K562 (cell line): ENCODE measurements at regions not wholly inside any gene's neighbourhood (a gene's known extent, or its start where the extent isn't known, plus 50 kb on each side); places are given as distances from the start of the nearest gene placed in this dataset.

Experiments used
- ATAC-seq: fragments of 200-7000 bp; cut with Tn5 transposase; 3 replicates; pipeline ENCODE4 v1.9.1; 2020; ENCODE audit warnings: moderate library complexity
- BruUV-seq: library from RNA; stranded (reverse); fragments of 400-500 nt; replicated peaks from 2 replicates; lab custom pipeline; 2021; lab: Mats Ljungman, UMichigan
- CTCF ChIA-PET: fragments of 300-600 bp; formaldehyde crosslinking; extraction: SDS; loops from one replicate; lab custom pipeline; 2021; ENCODE audit warnings: low intra/inter-chr PET ratio; lab: Yijun Ruan, JAX
- POLR2A ChIA-PET: fragments of 300-600, 350-650 bp; sonication (Branson Sonifier 250); formaldehyde crosslinking; extraction: SDS; loops from one replicate; lab custom pipeline; 2021; ENCODE audit warnings: antibody characterized with exemption, inconsistent platforms; lab: Yijun Ruan, JAX
- DNase-seq, 4 experiments: peaks; one replicate each; pipeline versions ENCODE4 v3.0.0 to v3.0.0-alpha.2; 2011 to 2018; ENCODE audit warnings: low spot score in 3 of 4, mixed read lengths in 3 of 4; ENCODE audit errors: extremely low read depth in 1 of 4
- FAIRE-seq: peaks from 2 replicates; lab custom pipeline; 2011; peaks lifted over from hg19 to GRCh38; lab: Jason Lieb, UNC
- H2AFZ ChIP-seq: 2 replicates; pipeline ENCODE4 v1.6.0; 2011; ENCODE audit warnings: low read depth, low read length, control low read depth, inconsistent platforms
- H3K27ac ChIP-seq: fragments of 200-600 bp; 3 replicates; pipeline ENCODE4 v1.8.0; 2011; ENCODE audit warnings: low read depth, mild to moderate bottlenecking, control low read depth, inconsistent platforms, low read length, moderate library complexity, mixed read lengths; ENCODE audit errors: extremely low read depth
- H3K27me3 ChIP-seq, 2 experiments: fragments of 300-600 bp in 1 of 2; 2 replicates in 1 of 2; 3 replicates in 1 of 2; pipeline versions ENCODE4 v1.6.0 to v1.8.0; 2011; ENCODE audit warnings: inconsistent platforms in 2 of 2, low read length in 2 of 2, mild to moderate bottlenecking in 1 of 2, mixed read lengths in 1 of 2, moderate library complexity in 1 of 2; ENCODE audit not compliant: control insufficient read depth in 2 of 2, insufficient read depth in 2 of 2
- H3K36me3 ChIP-seq: fragments of 300-600 bp; 3 replicates; pipeline ENCODE4 v1.8.0; 2011; ENCODE audit warnings: mild to moderate bottlenecking, low read length, inconsistent platforms; ENCODE audit not compliant: control insufficient read depth, insufficient read depth
- H3K4me1 ChIP-seq, 2 experiments: fragments of 200-600 bp in 1 of 2; replicated peaks in 1 of 2; 2 replicates in 1 of 2; 3 replicates in 1 of 2; pipeline versions ENCODE4 v1.5.1 to v1.8.0; 2011; ENCODE audit warnings: inconsistent platforms in 2 of 2, low read length in 2 of 2, mild to moderate bottlenecking in 1 of 2, mixed read lengths in 1 of 2, moderate library complexity in 1 of 2; ENCODE audit not compliant: control insufficient read depth in 2 of 2, insufficient read depth in 2 of 2
- H3K4me2 ChIP-seq: 2 replicates; pipeline ENCODE4 v1.6.1; 2011; ENCODE audit warnings: low read length, control low read depth, inconsistent platforms, mixed read lengths; ENCODE audit not compliant: insufficient read depth
- H3K4me3 ChIP-seq: fragments of 200-600 bp; sonication (generic), shearing (Covaris generic); 2 replicates; pipeline ENCODE4 v1.5.1; 2016; ENCODE audit warnings: control low read depth, inconsistent platforms
- H3K79me2 ChIP-seq: fragments of 200-600 bp; 3 replicates; pipeline ENCODE4 v1.8.0; 2011; ENCODE audit warnings: low read length, inconsistent platforms; ENCODE audit not compliant: control insufficient read depth, insufficient read depth
- H3K9ac ChIP-seq, 2 experiments: 2 replicates each; pipeline versions ENCODE4 v1.6.0 to v1.6.1; 2011; ENCODE audit warnings: low read depth in 2 of 2, low read length in 2 of 2, control low read depth in 1 of 2, inconsistent platforms in 1 of 2, mild to moderate bottlenecking in 1 of 2, mixed read lengths in 1 of 2; ENCODE audit not compliant: insufficient read depth in 1 of 2
- H3K9me1 ChIP-seq: one replicate; pipeline ENCODE4 v1.6.0; 2011; ENCODE audit warnings: inconsistent platforms, mild to moderate bottlenecking, low read length, moderate library complexity; ENCODE audit not compliant: control insufficient read depth, insufficient read depth
- H3K9me3 ChIP-seq: replicated peaks from 2 replicates; pipeline ENCODE4 v1.5.1; 2011; ENCODE audit warnings: low read depth, low read length, inconsistent platforms; ENCODE audit not compliant: control insufficient read depth, insufficient read depth
- H4K20me1 ChIP-seq: replicated peaks from 2 replicates; pipeline ENCODE4 v1.6.1; 2011; ENCODE audit warnings: low read length, inconsistent platforms, mixed read lengths; ENCODE audit not compliant: control insufficient read depth, insufficient read depth
- ATF4 ChIP-seq: fragments of 450-650 bp; formaldehyde crosslinking; IDR thresholded peaks from 2 replicates; pipeline ENCODE4 v1.4.0; 2022; ENCODE audit warnings: mild to moderate bottlenecking, moderate library complexity
- EGR1 ChIP-seq: fragments of 450-650 bp; conservative IDR thresholded peaks from 2 replicates; pipeline ENCODE4 v1.6.1; 2017; ENCODE audit warnings: mild to moderate bottlenecking
- MIER1 ChIP-seq: fragments of 450-650 bp; IDR thresholded peaks from 2 replicates; pipeline ENCODE4 v1.6.1; 2016; ENCODE audit warnings: antibody characterized with exemption, mild to moderate bottlenecking, low read depth
- NONO ChIP-seq, 2 experiments: fragments of 200-400 bp in 1 of 2; fragments of 450-650 bp in 1 of 2; formaldehyde crosslinking in 1 of 2; IDR thresholded peaks; 2 replicates each; pipeline ENCODE4 v1.6.1; 2017; ENCODE audit warnings: low read depth in 2 of 2, mild to moderate bottlenecking in 2 of 2, moderate library complexity in 2 of 2, low read length in 1 of 2
- PML ChIP-seq: IDR thresholded peaks from 2 replicates; pipeline ENCODE4 v1.6.1; 2012; ENCODE audit warnings: low read length, inconsistent platforms
- POLR2A ChIP-seq: fragments of 450-650 bp; conservative IDR thresholded peaks from 2 replicates; pipeline ENCODE4 v1.6.1; 2016
- POLR2AphosphoS5 ChIP-seq: IDR thresholded peaks from 2 replicates; pipeline ENCODE4 v1.6.1; 2011; ENCODE audit warnings: mild to moderate bottlenecking, low read depth, low read length, moderate library complexity; ENCODE audit not compliant: control insufficient read depth, insufficient read depth
- POLR2H ChIP-seq: IDR thresholded peaks from 2 replicates; pipeline ENCODE4 v1.6.1; 2016; ENCODE audit warnings: missing genetic modification characterization, low read depth, mild to moderate bottlenecking, control low read depth, missing compliant biosample characterization, moderate library complexity
- RBFOX2 ChIP-seq: fragments of 200-400 bp; formaldehyde crosslinking; IDR thresholded peaks from 2 replicates; pipeline ENCODE4 v1.6.1; 2017; ENCODE audit warnings: low read depth, mild to moderate bottlenecking, low read length, moderate library complexity
- RFX1 ChIP-seq: fragments of 450-650 bp; IDR thresholded peaks from 2 replicates; pipeline ENCODE4 v1.6.1; 2016; ENCODE audit warnings: mild to moderate bottlenecking, moderate library complexity
- STAT5A ChIP-seq: IDR thresholded peaks from 2 replicates; pipeline ENCODE4 v1.6.1; 2012; ENCODE audit warnings: low read length, inconsistent platforms, borderline replicate concordance
- SUPT5H ChIP-seq: fragments of 450-650 bp; IDR thresholded peaks from 2 replicates; pipeline ENCODE4 v1.6.1; 2016
- TBP ChIP-seq: optimal IDR thresholded peaks from 2 replicates; pipeline ENCODE3; 2011; ENCODE audit warnings: low read depth, low read length, improper control_type of control experiment
- YBX1 ChIP-seq: fragments of 450-650 bp; IDR thresholded peaks from 2 replicates; pipeline ENCODE4 v1.7.1; 2016; ENCODE audit warnings: mild to moderate bottlenecking
- ZC3H11A ChIP-seq: IDR thresholded peaks from 2 replicates; pipeline ENCODE4 v1.6.1; 2012; ENCODE audit warnings: low read depth, low read length, improper control_type of control experiment
- WGBS: fragments of 100-300 bp; shearing (Covaris generic); methylation state at CpG from one replicate; pipeline ENCODE4 v1.1.6; 2016; ENCODE audit warnings: low coverage, mixed read lengths; ENCODE audit not compliant: insufficient coverage; ENCODE audit errors: missing lambda C conversion rate; 5-methylcytosine and 5-hydroxymethylcytosine counted together
- in situ Hi-C: fragments of 300-500 bp; cut with MboI; formaldehyde crosslinking; loops from 4 replicates; pipeline ENCODE4 v1.15.0; 2018; ENCODE audit warnings: inconsistent platforms, mixed read lengths
- intact Hi-C: fragments of 100-400 bp; cut with micrococcal nuclease; formaldehyde crosslinking; loops from 2 replicates; pipeline ENCODE4 v1.14.2; 2022

GRCh38 chrX:13103188-13103913 is 58.9 kb upstream of the FAM9C start:
- H3K36me3 ChIP-seq, result no peaks in the 10 kb centered on the region
- no peaks in the 10 kb centered on the region for H3K79me2 ChIP-seq
- ATAC-seq, result peak; percentile 54
- no peak overlapping the region for H3K4me2 ChIP-seq
- no peaks in the 10 kb centered on the region for H3K9me1 ChIP-seq
- peak overlapping the region; percentile 72; the same call in 1 of the 2 replicates for H2AFZ ChIP-seq
- TSS peak; percentile 100 for BruUV-seq
- H3K4me1 ChIP-seq, result peaks cover 0 to 24% of the 10 kb centered on the region in 2 experiments; a peak in 4 of 5 replicates
- intact Hi-C loops, result loop anchor here (2.0 to 5.0 kb wide), 2 partner anchors 126 to 153 kb away; partner anchors contain the start of gene TMSB4X
- H3K4me3 ChIP-seq, result no peak overlapping the region
- POLR2A ChIA-PET, result interaction anchor here (0.6 to 0.7 kb wide), 2 partner anchors 13 to 34 kb away, joined by 3 to 4 read pairs; no protein-coding TSS in a partner anchor
- H3K27me3 ChIP-seq, result no peaks in the 10 kb centered on the region
- TF ChIP-seq RBFOX2, result 0 out of 2 replicates have a peak, but pooled peaks have one; percentile 25
- peak; percentile 24; the same call in 1 of the 2 replicates for TF ChIP-seq POLR2AphosphoS5
- TF ChIP-seq EGR1, result peak; percentile 26; the same call in 1 of the 2 replicates
- TF ChIP-seq STAT5A, result peak; percentile 91
- TF ChIP-seq PML, result peak; percentile 54; the same call in 1 of the 2 replicates
- no peak for TF ChIP-seq MIER1
- peak; percentile 40; the same call in 1 of the 2 replicates for TF ChIP-seq SUPT5H
- TF ChIP-seq ATF4 (CRISPR knock-in tag), result no peak
- TF ChIP-seq POLR2H (tag), result peak; percentile 62
- TF ChIP-seq NONO (IDR thresholded peaks at IDR 0.05; ENCODE audit: low read depth in 2 of 2, low read length in 1 of 2), result no peak
- no peak for TF ChIP-seq YBX1
- peak; percentile 56 for TF ChIP-seq RFX1
- TF ChIP-seq ZC3H11A, result no peak
- TF ChIP-seq TBP, result peak; percentile 81
- TF ChIP-seq POLR2A, result peak; percentile 72
- 43% methylated on average over 6 of the region's 6 CpGs for WGBS
- CTCF ChIA-PET, result no interaction called here
- H3K9me3 ChIP-seq, result no peaks in the 10 kb centered on the region
- in situ Hi-C loops, result no loop called here
- no peak for FAIRE-seq
- H3K27ac ChIP-seq, result no peak overlapping the region
- peak in 1 of 4 experiments; percentile 64 for DNase-seq
- H4K20me1 ChIP-seq, result no peaks in the 10 kb centered on the region
- no peak overlapping the region for H3K9ac ChIP-seq
